Stimulated activated naive CD8-positive, alpha-beta T cell treated with anti-CD3 and anti-CD28 coated beads, Interleukin-15, amount 100 ng/mL, for 72 hours (primary cell): ENCODE measurements at regions not wholly inside any gene's neighbourhood (a gene's known extent, or its start where the extent isn't known, plus 50 kb on each side); places are given as distances from the start of the nearest gene placed in this dataset.

Source experiments
- ATAC-seq: fragments of 150-1000 bp; cut with Tn5 transposase; 2 replicates; pipeline ENCODE4 v1.10.0; 2021; ENCODE audit warnings: mild to moderate bottlenecking, moderate library complexity
- DNase-seq, 2 donors: peaks; one replicate each; pipeline ENCODE4 v3.0.0; 2021 to 2022
- H3K27ac Mint-ChIP-seq, 2 donors: one replicate each; pipeline ENCODE4 v1.8.0; 2022; ENCODE audit warnings: mild to moderate bottlenecking in 2 of 2, mixed read lengths in 2 of 2, moderate library complexity in 2 of 2
- H3K27me3 Mint-ChIP-seq: one replicate; pipeline ENCODE4 v1.8.0; 2022; ENCODE audit warnings: mixed read lengths
- H3K4me1 Mint-ChIP-seq: one replicate; pipeline ENCODE4 v1.8.0; 2022; ENCODE audit warnings: mild to moderate bottlenecking, mixed read lengths
- H3K4me3 Mint-ChIP-seq, 2 donors: one replicate each; pipeline ENCODE4 v1.8.0; 2022; ENCODE audit warnings: mild to moderate bottlenecking in 2 of 2, mixed read lengths in 2 of 2, moderate library complexity in 1 of 2
- H3K9me3 Mint-ChIP-seq, 2 donors: one replicate each; pipeline ENCODE4 v1.8.0; 2022; ENCODE audit warnings: mixed read lengths in 2 of 2

DNA sequence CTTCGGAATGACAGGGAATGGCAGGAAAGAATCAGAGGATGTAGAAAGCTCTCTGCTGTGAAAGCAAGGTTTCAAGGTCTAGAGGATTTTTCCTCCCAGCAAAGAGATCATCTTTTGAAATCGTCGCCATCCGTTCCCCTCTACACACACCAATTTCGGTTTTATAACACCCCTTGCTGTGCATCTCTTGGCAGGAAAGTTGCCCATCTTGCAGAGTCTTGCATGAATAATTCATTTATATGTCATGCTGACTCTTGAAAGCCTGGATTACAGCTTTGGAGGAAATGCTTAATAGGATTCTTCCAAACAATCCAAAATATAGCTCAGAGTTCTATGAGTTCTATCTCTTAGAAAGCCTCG is 262.7 kb downstream of the CHL1 start:
- DNase-seq (no peak), ATAC-seq (no peak)
- Mint-ChIP-seq H3K4me1 (no peaks in the 10 kb centered on the region), H3K4me3 (no peak overlapping the region), H3K27ac (no peak overlapping the region), H3K9me3 (no peaks in the 10 kb centered on the region), H3K27me3 (no peaks in the 10 kb centered on the region)

DNA sequence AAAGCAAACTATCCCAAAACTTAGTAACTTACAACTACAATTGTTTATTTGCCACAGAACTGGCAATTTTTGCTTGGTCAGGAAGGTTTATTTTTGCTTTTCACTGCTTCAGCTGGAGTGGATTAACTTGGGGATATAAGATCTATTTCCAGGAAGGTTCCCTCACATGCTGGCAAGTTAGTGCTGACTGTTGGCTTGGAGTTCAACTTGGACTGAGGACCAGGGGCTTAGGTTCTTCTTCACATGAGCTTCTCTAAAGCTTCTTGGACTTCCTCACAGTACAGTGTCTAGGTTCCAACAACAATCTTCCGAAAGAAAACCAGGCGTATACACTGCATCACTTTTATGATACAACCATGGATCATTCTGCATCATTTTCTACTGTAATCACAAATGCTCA is 264.4 kb downstream of the CHL1 start:
- H3K27ac Mint-ChIP-seq, result no peak overlapping the region

DNA sequence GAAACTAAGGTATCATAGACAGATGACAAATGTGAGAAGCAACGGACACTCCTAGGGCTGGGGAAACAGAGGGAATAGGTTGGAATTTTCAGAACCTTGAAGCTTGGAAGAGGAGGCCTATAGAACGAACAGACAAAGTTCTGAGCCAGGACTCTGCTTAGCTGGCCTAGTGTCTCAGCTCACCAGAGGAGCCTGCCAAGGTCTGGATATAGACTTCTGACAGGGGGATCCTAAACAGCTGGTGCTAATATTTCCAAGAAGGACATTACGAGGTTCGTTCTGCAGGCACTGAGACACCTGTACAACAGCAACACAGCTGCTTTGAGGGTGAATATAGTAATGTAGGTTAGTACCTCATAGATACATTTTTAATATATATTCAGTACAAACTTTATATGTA is 266.3 kb downstream of the CHL1 start:
- ATAC-seq, result no peak
- no peak overlapping the region for H3K4me3 Mint-ChIP-seq
- H3K27me3 Mint-ChIP-seq, result no peaks in the 10 kb centered on the region
- H3K9me3 Mint-ChIP-seq, result no peaks in the 10 kb centered on the region
- H3K4me1 Mint-ChIP-seq, result no peaks in the 10 kb centered on the region
- DNase-seq, result no peak
- H3K27ac Mint-ChIP-seq, result no peak overlapping the region

More for the DNA sequence above, 264.4 kb downstream of the CHL1 start:
- ATAC-seq (no peak), DNase-seq (no peak)
- Mint-ChIP-seq H3K9me3 (no peaks in the 10 kb centered on the region), H3K27me3 (no peaks in the 10 kb centered on the region), H3K4me3 (no peak overlapping the region), H3K4me1 (no peaks in the 10 kb centered on the region)

DNA sequence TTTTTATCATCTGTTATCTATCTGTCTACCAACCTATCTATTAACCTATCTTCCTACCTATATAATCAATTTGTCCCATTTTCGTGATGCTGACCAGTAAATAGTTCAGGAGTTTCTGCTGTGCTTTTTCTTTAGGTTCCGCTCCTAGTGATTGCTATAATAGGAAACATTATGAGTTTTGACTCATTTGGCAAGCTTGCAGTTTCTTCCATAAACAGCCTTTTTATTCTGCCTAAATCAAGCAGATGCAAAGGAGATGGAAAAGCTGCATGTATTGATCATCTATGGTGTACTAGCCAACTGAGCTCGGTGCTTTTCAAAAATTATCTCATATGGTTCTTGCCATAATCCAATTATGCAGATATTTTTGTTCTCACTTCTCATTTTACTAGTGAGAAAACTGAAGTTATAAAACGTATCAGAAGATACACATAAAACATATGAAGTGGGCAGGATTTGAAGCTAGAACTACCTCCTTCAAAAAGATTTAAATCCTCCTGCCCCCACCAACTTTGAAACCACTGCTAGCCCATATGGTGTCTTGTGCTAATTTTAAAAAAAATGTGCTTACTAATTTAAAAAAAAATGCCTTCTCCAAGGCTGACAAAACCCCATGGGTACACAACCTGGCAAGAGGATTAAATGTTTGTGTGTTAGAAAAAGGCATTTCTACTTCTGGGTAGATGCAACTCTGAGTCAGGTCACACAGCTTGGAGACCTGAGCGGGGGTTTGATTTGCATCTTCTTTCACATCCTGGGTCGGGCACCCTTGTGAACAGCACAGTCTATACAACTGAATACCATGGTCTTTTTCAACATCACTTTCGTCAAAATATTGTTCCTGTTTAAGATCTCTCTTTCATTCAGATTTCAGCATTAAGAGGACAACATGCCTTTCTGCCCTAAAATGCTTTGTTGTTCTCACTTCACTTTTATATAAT is 267.0 kb downstream of the CHL1 start:
- H3K27me3 Mint-ChIP-seq, result no peaks in the 10 kb centered on the region
- ATAC-seq (no peak), DNase-seq (no peak)
- H3K27ac Mint-ChIP-seq, result no peak overlapping the region
- H3K9me3 Mint-ChIP-seq, result no peaks in the 10 kb centered on the region
- H3K4me1 Mint-ChIP-seq, result no peaks in the 10 kb centered on the region
- no peak overlapping the region for H3K4me3 Mint-ChIP-seq

DNA sequence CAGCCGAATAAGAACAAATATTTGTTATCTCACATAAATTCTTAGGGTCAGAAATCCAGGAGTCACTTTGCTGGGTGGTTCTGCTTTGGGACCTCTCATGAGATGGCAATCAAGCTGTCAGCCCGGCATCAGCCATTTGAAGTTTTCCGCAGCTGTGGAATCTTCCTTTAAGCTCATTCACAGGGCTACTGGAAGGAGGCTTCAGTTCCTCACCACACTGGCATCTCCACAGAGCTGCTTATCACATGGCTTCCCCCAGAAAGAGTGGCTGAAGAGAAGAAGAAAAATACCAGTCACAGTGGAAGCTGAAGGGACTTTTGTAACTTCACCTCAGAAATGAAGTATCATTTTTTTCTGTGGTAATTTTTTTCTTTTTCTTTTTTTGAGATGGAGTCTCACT is 267.7 kb downstream of the CHL1 start:
- no peaks in the 10 kb centered on the region for H3K9me3 Mint-ChIP-seq
- DNase-seq, result no peak
- H3K27ac Mint-ChIP-seq, result no peak overlapping the region
- H3K4me3 Mint-ChIP-seq, result no peak overlapping the region
- ATAC-seq, result no peak
- H3K27me3 Mint-ChIP-seq, result no peaks in the 10 kb centered on the region
- H3K4me1 Mint-ChIP-seq, result no peaks in the 10 kb centered on the region

DNA sequence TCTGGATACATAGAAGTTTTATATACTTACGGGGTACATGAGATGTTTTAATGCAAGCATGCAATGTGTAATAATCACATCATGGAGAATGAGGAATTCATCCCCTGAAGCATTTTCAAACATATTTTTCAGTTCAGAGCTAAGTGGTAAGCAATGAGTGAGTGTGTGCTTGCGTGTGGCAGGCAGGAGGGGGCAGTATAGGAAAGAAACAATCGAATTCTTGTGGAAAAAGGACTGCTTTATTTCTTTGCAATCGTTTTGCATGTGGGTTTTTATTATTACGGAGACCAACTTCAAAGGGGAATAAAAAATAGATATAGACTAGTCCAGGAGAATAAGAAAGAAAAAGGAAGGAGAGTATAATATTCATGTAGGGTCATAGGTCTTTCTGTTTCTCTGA is 271.6 kb downstream of the CHL1 start:
- Mint-ChIP-seq H3K4me3 (no peak overlapping the region), H3K27me3 (no peaks in the 10 kb centered on the region)

DNA sequence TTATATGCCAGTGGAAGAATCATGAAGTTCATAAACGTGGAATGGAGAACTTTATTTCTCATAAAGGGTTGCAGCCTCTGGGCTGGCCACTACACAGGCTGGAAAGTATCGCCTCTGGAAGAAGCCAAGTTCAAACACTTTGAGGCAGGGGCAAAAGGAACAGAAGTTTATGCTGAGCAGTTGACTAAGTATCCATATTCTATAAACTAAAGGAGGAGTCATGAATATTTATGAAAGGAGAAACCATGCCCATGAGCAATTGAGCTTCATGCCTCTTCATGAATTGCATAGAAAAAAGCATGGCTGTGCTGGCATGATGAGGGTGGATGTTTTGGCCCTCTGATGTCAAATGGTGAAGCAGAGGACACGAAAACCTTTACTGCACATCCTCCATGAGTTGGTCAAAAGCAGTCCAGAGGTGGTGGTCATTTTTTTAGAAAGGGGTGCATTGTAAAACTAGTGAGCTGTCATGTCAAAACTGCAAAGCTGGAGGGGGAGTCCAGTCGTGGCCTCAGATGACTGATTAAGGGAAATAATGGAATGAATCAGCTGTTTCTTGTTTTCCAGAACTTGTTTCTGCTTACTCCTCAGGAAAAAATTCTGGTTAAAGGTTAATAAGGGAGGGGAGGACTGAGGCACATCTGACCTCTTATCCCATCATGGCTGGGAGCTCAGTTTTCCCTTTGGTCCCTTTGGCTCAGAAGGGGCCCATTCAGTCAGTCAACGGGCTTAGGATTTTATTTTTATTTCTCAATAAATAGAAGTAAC is 276.7 kb downstream of the CHL1 start:
- H3K27ac Mint-ChIP-seq, result no peak overlapping the region
- peaks cover 18 to 34% of the 10 kb centered on the region in 2 donors for H3K9me3 Mint-ChIP-seq
- no peak for DNase-seq
- no peak for ATAC-seq
- no peaks in the 10 kb centered on the region for H3K27me3 Mint-ChIP-seq
- no peaks in the 10 kb centered on the region for H3K4me1 Mint-ChIP-seq
- no peak overlapping the region for H3K4me3 Mint-ChIP-seq

More for the DNA sequence above, 271.6 kb downstream of the CHL1 start:
- no peaks in the 10 kb centered on the region for H3K4me1 Mint-ChIP-seq
- no peak for DNase-seq
- H3K9me3 Mint-ChIP-seq, result peaks cover 11 to 14% of the 10 kb centered on the region in 2 donors
- H3K27ac Mint-ChIP-seq, result no peak overlapping the region
- ATAC-seq, result no peak

DNA sequence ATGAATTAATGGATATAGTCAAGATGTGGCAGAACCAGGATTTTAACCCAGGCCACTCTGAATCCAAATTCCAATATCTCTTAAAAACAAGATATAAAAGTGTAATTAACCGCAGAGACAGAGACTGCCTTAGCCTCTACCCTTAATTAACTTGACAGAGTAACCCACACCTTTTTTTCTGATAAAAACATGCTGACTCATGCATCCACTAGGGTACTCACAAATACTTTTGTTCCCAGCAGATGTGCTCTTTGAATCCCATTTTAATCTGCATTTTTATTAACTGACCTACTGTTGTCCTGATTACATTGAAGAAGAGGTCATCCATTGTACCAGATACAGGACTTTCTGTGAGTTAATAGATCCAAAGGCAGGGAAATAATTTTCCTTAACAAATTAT is 278.3 kb downstream of the CHL1 start:
- Mint-ChIP-seq H3K4me3 (no peak overlapping the region), H3K9me3 (peaks cover 23 to 45% of the 10 kb centered on the region in 2 donors), H3K27me3 (no peaks in the 10 kb centered on the region), H3K4me1 (no peaks in the 10 kb centered on the region), H3K27ac (no peak overlapping the region)
- ATAC-seq, result no peak
- DNase-seq, result no peak

DNA sequence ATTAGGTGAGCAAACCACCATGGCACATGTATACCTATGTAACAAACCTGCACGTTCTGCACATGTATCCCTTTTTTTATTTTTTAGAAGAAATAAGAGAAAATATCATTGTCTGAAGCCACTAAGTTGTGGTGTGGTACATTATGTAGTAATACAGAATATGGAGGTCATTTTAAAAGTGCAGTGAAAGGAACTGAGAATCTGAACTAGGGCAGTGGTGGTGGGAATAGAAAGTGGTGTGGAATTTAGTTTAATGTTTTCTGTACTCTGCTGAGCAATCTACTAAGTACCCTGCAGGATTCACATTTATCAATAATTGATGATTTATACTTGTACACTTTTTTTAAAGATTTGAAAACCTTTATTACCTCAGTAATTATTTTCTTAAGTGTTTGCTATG is 283.5 kb downstream of the CHL1 start:
- Mint-ChIP-seq H3K4me3 (no peak overlapping the region), H3K27ac (no peak overlapping the region), H3K27me3 (no peaks in the 10 kb centered on the region), H3K9me3 (peaks cover 11 to 34% of the 10 kb centered on the region in 2 donors), H3K4me1 (no peaks in the 10 kb centered on the region)
- ATAC-seq (no peak), DNase-seq (no peak)

DNA sequence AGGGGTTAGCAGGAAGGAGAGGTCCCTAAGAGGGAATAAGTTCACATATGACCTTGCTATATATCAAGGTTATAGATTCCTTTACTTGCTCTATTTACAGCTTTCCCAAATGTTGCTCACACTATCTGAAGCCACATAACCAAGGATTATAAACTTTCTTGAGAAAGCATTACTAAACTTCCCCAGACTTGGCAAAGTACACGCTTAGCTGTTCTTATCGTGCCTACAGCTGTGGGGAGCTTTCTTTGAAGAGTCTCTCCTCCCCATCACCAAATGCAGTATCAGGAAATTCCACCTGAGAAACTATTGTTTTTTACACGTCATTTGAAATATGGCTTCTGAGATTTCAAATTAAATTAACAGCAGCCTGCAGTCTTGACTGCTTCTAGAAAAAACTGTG is 284.5 kb downstream of the CHL1 start:
- ATAC-seq (no peak), DNase-seq (no peak)
- H3K9me3 Mint-ChIP-seq, result peaks cover 11 to 34% of the 10 kb centered on the region in 2 donors
- no peak overlapping the region for H3K4me3 Mint-ChIP-seq
- no peak overlapping the region for H3K27ac Mint-ChIP-seq
- no peaks in the 10 kb centered on the region for H3K27me3 Mint-ChIP-seq
- H3K4me1 Mint-ChIP-seq, result no peaks in the 10 kb centered on the region

DNA sequence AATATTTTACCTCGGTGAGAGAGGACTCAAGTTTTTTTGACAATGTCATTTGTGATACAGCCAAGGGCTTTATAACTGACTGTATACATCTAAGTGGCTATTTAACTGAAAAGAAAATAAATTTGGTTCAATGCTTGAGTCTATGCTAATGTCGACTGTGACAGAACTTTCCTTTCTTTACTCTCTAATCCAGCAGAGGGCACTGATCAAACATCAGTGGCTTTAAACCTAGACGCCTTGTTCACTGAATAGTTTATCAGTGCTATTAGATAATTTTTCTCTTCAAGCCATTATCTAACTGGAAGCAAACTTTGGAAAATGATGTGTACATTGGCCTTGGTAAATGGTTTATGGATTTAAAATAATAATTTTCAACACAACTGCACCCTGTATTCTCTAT is 285.1 kb downstream of the CHL1 start:
- ATAC-seq, result no peak
- no peak for DNase-seq
- no peaks in the 10 kb centered on the region for H3K4me1 Mint-ChIP-seq
- no peaks in the 10 kb centered on the region for H3K27me3 Mint-ChIP-seq
- no peak overlapping the region for H3K27ac Mint-ChIP-seq
- H3K4me3 Mint-ChIP-seq, result no peak overlapping the region
- peaks cover 11 to 30% of the 10 kb centered on the region in 2 donors for H3K9me3 Mint-ChIP-seq

DNA sequence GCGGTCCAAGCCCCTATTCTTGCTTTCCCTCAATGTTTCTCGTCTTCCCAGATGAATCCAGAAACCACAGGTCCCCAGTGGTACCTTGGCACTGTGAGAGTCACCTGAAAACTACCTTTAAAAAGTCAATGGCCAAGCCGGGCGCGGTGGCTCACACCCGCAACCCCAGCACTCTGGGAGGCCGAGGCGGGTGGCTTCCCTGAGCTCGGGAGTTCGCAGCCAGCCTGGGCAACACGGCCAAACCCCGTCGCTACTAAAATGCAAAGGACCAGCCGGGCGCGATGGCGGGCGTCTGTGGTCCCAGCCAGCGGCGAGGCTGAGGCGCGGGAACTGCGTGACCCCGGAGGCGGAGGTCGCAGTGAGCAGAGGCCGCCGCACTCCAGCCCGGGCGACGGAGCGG is 285.9 kb downstream of the CHL1 start:
- DNase-seq (no peak), ATAC-seq (no peak)
- Mint-ChIP-seq H3K4me1 (no peaks in the 10 kb centered on the region), H3K27me3 (no peaks in the 10 kb centered on the region), H3K27ac (no peak overlapping the region), H3K4me3 (no peak overlapping the region), H3K9me3 (peaks cover 6 to 22% of the 10 kb centered on the region in 2 donors)

DNA sequence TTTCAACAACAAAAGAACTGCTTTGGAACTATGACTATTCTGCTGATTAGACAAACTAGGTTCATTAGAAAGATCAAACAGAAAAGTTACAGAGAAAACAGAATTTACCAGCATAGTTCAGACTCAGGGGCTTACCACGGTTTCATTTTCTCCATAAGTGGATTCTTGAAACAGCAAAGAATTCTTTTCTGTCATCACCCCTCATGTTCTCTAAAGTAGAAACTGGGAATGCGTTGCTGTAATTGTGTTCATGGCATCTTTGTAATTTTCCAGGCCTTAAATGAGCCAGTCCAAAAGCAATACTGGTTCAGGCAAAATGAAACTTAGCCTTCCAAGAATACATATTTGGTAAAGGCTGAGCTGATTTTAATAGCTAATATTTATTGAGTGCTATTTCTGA is 287.8 kb downstream of the CHL1 start:
- H3K4me1 Mint-ChIP-seq, result no peaks in the 10 kb centered on the region
- no peak overlapping the region for H3K27ac Mint-ChIP-seq
- DNase-seq (no peak), ATAC-seq (no peak)
- H3K9me3 Mint-ChIP-seq, result peaks cover 0 to 7% of the 10 kb centered on the region in 2 donors
- no peaks in the 10 kb centered on the region for H3K27me3 Mint-ChIP-seq
- no peak overlapping the region for H3K4me3 Mint-ChIP-seq

DNA sequence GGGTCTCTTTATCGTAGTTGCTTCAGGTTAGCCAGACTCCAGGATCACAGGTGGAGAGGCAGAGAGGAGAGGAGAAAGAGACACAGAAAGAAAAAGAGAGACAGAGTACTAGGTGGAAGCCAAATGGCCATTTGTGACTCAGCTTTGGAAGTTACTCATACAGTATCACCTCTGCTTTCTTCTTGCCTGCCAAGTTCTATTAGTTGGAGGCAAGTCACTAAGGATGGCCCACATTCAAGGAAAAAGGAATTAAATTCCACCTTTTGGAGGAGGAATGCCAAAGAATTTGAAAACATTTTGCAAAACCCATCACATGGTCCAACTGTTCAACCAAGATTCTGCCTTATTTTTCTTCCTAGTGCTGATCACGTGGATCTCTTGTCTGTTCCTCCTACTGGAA is 291.1 kb downstream of the CHL1 start:
- H3K4me1 Mint-ChIP-seq, result no peaks in the 10 kb centered on the region
- H3K27ac Mint-ChIP-seq, result no peak overlapping the region
- H3K4me3 Mint-ChIP-seq, result no peak overlapping the region
- no peak for DNase-seq
- no peaks in the 10 kb centered on the region for H3K27me3 Mint-ChIP-seq
- ATAC-seq, result no peak
- H3K9me3 Mint-ChIP-seq, result no peaks in the 10 kb centered on the region

DNA sequence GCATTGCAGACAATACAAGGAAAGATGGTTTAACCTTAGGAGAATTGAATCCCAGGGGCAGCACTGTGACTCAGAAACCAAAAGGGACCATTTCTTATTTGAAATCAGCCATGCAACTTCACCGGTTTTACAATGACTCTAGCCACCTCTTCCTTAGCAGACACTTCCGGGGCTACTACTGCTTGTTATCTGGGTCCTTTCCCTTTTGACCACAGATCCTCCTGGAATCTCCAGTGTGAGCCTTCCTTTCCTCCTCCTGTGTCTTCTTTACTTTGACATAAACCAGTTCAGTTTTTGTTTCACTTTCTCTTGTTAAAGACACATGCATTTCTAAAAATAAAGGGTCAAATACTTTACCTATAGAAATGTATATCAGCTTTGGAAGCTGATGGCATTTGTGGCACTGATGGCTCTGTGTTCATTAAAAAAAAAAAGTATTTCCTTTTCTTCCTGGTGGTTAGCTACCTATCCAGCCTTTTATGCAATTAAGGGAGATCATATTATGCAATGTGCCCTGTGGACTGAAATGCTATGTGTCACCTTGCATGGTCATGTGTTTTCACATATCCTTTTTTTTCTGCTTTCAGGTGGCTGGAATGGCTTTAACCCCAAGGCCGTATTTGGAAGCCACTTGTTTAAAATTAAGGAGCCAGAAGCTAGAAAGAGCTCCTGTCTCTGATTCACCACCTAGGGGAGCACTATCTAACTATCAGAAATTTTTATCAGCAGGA is 296.2 kb downstream of the CHL1 start:
- Mint-ChIP-seq H3K27me3 (no peaks in the 10 kb centered on the region), H3K9me3 (no peaks in the 10 kb centered on the region), H3K4me3 (peak overlapping the region; percentile 22 to 42), H3K27ac (no peak overlapping the region), H3K4me1 (no peaks in the 10 kb centered on the region)
- DNase-seq (no peak), ATAC-seq (no peak)

DNA sequence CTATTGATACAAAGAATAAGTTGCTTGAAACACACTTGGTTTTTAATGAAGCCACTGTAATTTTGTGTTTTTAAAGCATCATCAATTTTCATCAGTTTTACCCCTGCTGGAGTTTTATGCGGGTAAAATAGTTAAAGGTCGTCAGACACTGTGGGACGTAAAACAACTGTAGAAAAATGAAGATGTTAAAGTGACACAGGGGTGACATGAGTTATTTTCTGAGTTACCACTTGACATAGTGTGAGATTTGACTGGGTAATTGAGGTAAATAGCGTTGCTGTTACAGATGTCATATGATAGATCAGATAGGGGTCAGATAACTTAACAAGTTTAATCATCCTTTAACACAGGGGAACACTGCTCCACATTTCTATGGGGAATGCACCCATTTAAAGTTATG is 297.6 kb downstream of the CHL1 start:
- DNase-seq (no peak), ATAC-seq (no peak)
- no peaks in the 10 kb centered on the region for H3K27me3 Mint-ChIP-seq
- H3K9me3 Mint-ChIP-seq, result no peaks in the 10 kb centered on the region
- no peaks in the 10 kb centered on the region for H3K4me1 Mint-ChIP-seq
- H3K4me3 Mint-ChIP-seq, result no peak overlapping the region
- H3K27ac Mint-ChIP-seq, result no peak overlapping the region
